ENCODE measurements at regions not wholly inside any gene's neighbourhood (a gene's known extent, or its start where the extent isn't known, plus 50 kb on each side); places are given as distances from the start of the nearest gene placed in this dataset.

DNA sequence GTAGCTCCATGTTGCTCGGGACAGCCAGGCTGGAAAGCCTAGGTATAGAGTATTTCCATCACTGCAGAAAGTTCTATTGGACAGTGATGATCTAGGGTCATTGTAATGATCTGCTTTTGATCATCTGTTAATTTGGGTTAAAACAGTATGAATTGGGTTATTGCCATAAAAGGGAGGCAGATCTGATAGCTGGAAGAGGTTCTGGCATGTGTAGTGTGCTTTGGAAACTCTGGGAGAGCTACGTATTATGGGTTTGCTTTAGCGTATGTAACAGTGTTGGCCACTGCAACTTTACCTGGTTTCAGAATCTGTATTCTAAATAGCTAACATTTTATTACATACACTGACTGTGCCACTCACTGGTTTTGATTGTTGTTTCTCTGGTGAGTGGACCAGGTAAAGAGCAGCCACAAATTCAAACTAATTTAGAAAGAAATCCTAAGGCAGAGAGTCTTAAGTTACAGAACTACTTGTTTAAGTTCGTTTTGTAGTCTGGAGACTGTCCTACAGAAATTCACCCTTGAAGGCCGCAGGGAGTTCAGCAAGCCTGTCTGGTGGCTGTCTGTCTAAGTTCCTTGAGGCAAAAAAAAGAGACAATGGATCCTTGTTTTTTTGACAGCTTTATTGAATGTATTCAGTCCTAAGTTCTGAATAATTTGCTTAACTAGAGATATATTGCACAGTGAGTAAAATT is 300.3 kb downstream of the PRL start:
- DNase-seq: no peak
- in situ Hi-C loops (cut with MboI; ENCODE audit: low pct_unique_long_range_greater_than_20kb, low sequenced_read_pairs): no loop called here

DNA sequence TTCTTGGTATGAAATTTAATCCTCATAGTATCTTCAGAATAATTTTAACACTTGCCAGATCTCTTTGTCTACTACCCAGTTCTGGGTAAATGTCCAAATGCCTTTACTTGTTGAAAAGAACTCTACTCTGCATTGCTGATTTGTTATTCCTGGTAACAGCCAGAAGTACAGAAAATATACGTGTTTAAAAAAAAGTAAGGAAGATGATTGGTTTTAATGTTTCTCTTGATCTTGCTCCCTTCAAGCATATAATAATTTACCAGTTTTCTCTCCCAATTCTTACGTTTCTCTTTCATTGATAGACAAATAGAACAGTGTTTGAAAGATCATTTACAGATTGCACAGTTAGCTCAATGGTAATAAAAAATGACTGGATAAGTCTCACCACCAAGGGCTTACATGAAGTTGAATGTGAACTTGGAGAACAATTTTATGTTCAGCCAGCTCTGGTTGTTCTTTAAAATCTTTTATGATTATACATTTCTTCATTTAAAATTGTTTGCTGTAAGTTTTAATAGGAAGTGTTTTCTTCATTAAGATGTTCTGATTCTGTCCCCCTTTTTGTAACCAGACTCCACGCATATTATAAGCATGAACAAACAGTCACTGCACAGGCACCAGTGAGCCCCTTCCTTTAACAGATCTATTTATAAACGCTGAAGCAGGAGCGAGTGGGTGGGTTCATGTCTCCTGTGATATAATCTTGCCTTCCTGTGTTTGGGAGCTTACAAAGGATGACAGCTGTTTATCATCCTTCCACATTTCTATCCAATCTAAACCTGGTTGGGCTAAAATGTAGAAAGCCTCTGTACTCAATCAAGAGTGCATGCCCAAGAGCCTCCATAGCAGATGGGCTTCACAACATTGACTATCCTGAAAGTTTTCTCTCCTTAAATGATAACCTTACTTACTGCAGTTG is 299.5 kb downstream of the PRL start:
- in situ Hi-C loops (cut with MboI; ENCODE audit: low pct_unique_long_range_greater_than_20kb, low sequenced_read_pairs): no loop called here
- peak; percentile 15 for DNase-seq

DNA sequence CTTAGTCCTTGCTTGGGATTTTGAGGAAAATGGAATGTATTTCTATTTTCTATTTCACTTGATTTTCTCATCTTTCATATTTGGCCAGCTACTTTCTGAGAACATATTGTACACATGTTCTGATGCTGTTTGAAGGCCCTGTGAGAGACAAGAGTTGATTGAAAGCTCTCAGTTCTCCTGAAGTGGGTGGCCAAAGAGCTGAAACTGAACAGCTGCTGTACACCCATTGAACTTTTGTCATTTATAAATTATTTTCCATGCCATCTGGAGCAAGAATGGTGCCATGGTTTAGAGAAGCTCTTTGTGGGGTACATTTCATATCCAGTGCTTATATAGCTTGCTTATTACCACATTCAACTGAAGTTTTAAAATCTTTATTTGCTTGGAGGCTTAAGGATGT is 298.3 kb downstream of the PRL start:
- in situ Hi-C loops (cut with MboI; ENCODE audit: low pct_unique_long_range_greater_than_20kb, low sequenced_read_pairs): no loop called here
- DNase-seq: no peak

DNA sequence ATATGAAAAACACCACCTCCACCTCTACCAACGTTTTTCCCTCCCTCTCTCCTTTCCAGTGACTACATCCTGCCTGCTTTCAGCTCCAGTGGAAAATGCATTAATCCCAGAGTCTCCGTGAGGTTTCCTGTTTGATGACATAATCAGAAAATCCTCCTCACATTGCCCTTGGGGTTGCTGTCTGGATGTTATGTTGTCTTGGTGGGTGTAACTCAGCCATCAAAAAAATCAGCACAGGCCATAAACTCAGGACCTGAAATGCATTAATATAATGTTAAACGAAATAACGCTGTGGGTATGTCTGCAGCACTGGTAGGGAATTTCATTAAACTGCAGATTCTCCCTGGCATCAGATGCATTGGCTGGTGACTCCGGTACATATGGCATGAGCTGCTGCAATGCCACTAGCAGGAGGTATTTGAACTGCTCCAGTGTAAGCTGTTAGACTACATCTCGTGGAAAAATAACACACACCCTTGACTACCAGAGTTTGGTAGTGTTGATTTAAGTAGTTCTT is 297.8 kb downstream of the PRL start:
- in situ Hi-C loops (cut with MboI; ENCODE audit: low pct_unique_long_range_greater_than_20kb, low sequenced_read_pairs): no loop called here
- no peak for DNase-seq

DNA sequence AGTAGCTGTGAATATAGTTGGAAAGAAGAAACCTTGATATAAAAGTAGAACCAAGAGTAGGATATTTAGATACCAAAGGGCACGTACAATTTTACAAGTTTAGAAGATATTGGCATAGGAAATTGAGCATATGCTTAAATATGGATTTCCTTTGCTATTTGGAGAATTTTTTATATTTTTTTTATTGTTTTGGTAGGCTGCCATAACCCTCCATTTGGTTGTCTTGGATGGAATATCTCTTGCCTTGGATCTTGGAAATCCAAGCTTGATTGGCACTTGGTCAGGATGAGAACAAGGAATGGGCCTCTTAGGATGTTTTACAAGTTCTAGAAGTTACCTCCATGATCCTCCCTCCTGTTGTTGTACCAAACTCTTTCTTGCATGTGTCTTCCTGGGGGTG is 297.1 kb downstream of the PRL start:
- in situ Hi-C loops (cut with MboI; ENCODE audit: low pct_unique_long_range_greater_than_20kb, low sequenced_read_pairs): no loop called here
- no peak for DNase-seq

DNA sequence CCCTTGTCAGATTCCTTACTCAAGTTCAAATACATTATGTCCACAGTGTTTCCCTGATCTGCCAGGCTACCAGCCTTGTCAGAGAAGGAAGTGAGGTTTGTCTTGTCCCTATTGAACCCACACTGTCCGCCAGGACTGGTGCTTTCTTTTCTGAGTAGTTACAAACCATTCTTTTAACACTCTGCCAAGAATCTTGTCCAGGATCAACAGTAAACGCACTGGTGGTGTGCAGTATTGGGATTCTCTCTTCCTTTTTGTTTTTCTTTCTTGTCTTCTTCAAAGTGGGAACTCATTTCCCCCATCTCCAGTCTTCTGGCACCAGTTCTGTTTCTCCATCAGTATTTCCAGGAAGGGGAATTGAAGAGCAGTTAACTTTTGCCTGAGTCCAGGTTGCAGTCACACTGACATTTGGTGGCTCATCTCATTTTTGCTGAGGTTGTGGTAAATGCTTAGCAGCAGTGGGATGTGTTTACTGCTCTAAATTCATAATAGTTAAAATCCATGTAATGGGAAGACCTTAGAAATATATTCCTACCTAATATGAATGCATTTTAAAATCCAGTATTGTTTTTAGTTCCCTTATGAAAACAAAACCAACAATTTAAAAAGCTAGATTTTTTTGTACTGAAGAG is 295.3 kb downstream of the PRL start:
- no peak for DNase-seq
- in situ Hi-C loops (cut with MboI; ENCODE audit: low pct_unique_long_range_greater_than_20kb, low sequenced_read_pairs): no loop called here

DNA sequence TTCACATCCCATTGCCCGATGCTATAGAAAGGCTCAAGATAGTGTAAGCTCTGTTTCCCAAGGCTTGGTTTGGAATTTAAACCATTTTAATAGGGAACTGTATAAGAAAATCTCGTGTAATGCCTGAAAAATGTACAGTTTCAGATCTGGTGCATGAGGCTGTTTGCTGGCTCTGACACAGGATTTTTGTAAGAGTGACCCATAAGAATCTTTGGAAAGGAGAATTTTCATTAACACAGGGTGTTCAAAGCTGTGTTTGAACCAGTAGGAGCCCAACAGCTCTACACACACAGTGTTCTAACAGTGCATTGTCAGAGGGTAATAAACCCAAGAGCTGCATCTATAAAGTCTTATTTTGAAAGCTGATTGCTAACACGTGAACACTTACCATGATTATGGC is 293.5 kb downstream of the PRL start:
- in situ Hi-C loops (cut with MboI; ENCODE audit: low pct_unique_long_range_greater_than_20kb, low sequenced_read_pairs): no loop called here

DNA sequence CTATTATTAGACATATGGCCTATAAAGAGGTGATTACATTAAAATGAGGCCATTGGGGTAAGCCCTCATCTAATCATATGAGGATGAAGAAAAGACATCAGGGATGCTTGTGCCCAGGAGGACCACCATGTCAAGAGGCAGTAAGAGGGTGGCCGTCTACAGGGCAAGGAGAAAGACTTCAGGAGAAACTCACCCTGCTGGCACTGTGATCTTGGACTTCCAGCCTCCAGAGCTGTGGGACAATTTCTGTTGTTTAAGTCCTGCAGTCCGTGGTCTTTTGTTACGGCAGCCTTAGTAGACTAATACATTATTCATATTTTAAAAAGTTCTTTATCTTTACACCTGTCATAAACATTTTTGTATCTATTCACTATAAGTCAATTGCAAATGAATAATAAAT is 290.0 kb downstream of the PRL start:
- in situ Hi-C loops (cut with MboI; ENCODE audit: low pct_unique_long_range_greater_than_20kb, low sequenced_read_pairs): no loop called here
- DNase-seq: no peak

More for the DNA sequence above, 293.5 kb downstream of the PRL start:
- DNase-seq: no peak

DNA sequence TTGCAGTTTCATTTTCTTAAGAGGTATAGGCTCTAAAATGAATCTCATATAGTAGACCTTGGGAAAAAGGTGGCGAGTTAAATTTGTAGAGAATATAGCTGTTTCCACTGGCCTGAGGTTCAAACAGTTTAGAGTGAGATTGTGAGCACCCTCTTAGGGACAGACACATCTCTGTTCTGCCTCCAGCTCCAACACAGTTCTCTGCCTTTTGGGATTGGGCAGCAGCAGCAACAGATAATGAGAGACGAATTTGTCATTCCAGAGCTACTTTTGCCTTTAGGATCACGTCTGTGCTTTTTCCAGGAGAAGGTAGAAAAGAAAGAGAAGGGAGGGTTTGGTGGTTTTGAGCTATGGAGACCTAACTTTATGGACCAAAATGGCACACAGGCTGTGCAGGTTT is 289.4 kb downstream of the PRL start:
- in situ Hi-C loops (cut with MboI; ENCODE audit: low pct_unique_long_range_greater_than_20kb, low sequenced_read_pairs): no loop called here
- no peak for DNase-seq

DNA sequence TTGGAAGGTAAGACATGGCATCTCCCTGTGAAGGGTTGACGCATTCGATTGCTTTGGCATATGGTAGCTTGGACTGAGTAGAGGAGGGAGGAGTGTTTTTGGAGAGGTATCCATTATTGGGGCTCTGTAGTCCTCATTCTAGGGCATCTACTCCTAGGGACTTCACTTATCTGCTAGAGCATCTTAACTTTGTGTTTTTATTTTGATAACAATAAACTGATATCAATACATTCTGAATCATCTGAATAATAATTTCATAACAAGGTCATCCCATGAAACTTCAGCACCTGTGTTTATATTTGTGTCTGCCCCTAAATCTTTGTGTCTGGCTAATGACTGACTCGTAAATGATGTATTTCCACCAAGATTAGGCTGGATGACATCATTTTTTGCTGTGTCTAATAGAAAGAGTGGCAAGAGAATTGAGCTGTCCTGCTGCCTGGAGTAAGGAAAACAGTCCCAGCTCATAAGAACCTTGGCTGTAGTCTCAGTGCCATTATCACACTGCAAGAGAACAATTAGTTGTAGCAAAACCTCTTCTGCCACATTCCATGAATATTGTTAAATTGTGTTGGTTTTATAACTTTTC is 288.5 kb downstream of the PRL start:
- no peak for DNase-seq
- in situ Hi-C loops (cut with MboI; ENCODE audit: low pct_unique_long_range_greater_than_20kb, low sequenced_read_pairs): no loop called here

DNA sequence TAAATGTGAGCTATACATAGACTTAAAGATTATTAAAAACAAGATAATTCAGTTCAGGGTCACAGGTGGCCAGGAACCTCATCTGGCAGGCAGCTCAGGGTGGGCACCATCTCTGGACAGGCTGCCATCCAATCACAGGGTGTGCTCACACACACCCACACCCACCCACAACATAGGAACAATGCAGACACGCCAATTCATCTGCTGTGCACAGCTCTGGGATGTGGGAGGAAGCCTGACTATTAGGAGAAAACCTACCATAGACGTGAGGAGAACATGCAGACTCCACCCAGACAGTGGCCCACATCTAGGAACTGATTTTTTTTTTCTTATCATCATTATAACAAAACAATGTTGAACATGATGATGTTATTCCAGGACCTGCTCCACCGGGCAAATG is 286.7 kb downstream of the PRL start:
- in situ Hi-C loops (cut with MboI; ENCODE audit: low pct_unique_long_range_greater_than_20kb, low sequenced_read_pairs): no loop called here
- DNase-seq: no peak

DNA sequence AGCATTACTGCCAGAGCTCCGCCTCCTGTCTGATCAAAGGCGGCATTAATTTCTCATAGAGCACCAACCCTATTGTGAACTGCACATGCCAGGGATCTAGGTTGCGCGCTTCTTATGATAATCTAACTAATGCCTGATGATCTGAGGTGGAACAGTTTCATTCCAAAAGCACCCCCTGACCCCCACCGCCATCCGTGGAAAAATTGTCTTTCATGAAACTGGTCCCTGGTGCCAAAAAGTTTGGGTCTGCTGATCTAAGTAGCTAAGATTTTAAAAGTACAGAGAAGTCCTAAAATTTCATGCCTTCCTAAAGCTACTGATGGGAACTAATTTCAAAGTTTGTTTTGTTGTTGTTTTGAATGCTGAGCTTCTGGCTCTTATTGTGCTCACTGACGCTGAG is 281.6 kb downstream of the PRL start:
- no peak for DNase-seq
- in situ Hi-C loops (cut with MboI; ENCODE audit: low pct_unique_long_range_greater_than_20kb, low sequenced_read_pairs): no loop called here

DNA sequence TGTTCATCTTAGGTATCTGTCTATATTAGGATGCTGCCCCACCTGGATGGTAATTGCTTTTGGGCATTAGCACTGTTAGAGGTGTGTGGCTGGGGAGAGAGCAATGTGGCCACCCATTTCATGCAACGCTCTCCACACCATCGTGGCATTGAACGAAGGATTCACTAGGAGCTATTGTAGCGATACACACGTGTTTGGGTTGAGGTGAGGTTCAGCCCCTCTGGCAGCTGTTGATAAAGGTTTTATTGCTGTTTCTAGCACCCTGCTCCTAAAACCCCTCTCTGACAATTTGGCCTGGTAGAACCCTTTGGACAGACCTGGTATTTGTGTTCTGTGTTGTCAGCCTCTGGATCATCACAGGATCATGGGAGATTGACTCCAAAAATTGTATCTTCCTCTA is 280.9 kb downstream of the PRL start:
- no peak for DNase-seq
- in situ Hi-C loops (cut with MboI; ENCODE audit: low pct_unique_long_range_greater_than_20kb, low sequenced_read_pairs): no loop called here

DNA sequence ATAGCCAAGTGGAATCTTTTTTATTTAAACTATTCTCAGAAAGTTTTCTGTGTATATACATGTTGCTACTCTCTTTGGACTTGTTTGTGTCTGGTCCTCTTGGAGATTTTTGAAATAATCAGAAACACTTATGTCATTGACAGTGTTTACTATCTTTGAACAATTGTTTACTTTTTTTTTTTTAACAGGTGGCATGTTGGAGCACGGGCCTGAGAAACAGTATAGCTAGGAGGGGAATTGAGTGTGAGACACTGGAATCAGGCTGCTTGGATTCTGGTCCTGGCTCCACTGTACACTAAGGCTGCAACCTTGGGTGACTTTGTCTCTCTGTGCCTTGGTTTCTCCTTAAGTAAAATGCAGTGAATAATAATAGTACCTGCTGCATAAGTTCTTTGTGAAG is 279.6 kb downstream of the PRL start:
- no peak for DNase-seq
- in situ Hi-C loops (cut with MboI; ENCODE audit: low pct_unique_long_range_greater_than_20kb, low sequenced_read_pairs): no loop called here

DNA sequence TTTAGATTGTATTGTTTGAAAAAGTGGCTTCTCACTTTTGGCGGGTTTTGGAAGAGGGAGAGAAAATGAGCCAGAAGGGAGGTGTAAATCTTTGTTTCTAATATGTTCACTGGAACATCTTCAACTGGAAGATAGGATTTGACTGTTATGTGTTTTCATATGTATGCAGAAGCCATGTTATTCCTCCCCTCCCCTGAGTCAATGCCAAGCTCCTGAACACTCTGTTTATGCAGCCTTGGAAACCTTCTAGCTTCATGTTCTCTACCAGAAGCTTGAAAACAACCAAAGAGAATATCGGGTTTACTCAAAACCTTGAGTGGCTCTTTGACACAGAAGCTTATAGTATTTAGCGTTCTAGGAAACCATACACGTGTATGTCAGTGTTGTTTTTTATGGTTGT is 279.1 kb downstream of the PRL start:
- in situ Hi-C loops (cut with MboI; ENCODE audit: low pct_unique_long_range_greater_than_20kb, low sequenced_read_pairs): no loop called here
- DNase-seq: no peak

DNA sequence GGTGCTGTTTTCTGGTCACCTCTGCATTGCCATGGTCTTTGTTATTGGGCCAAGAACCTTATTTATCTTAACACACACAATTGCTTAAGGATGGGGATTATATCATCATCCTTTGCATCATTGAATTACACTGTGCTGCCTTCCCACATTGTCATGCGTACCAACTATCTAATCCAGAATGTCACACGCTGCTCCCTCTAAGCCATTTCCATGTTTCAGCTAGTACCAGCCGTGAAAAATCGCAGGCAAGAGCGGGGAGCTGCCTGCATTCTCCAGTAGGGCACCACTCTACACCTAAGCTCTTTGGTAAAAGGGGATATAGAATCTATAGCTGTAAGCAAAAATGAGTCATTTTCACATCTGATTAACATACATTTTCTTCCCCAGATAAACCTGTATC is 277.0 kb downstream of the PRL start:
- in situ Hi-C loops (cut with MboI; ENCODE audit: low pct_unique_long_range_greater_than_20kb, low sequenced_read_pairs): no loop called here
- no peak for DNase-seq

DNA sequence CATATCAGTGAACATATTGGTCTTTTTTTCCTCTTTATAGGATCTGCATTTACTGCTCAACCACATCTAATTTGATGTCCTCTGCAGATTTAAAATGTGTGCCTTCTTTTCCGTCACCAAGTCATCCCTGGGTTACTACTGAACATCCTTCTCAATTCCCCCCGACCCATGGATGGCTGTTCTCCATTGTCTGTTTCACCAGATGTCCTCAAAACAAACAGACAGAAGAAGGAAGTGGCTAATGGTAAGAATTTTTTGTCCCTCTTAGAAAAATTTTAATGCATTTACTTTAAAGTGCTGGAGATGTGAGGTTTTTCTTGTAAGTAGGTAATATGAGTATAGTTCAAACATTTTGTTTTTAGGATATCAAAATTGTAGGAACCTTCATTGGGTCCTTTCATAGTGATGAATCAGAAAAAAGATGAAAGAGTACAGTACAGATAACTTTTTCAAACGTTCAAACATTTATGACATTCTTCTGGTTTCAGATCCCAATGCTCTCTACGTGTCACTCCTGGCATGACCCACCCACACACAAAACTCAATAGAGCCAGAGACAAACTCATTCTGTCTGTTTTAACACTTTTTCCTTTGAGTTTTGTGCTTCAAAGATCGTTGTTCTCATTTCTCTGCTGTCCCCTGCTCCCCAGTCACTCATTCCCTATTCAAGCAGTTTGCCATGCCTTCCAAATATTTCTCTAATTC is 276.4 kb downstream of the PRL start:
- in situ Hi-C loops (cut with MboI; ENCODE audit: low pct_unique_long_range_greater_than_20kb, low sequenced_read_pairs): no loop called here
- no peak for DNase-seq

DNA sequence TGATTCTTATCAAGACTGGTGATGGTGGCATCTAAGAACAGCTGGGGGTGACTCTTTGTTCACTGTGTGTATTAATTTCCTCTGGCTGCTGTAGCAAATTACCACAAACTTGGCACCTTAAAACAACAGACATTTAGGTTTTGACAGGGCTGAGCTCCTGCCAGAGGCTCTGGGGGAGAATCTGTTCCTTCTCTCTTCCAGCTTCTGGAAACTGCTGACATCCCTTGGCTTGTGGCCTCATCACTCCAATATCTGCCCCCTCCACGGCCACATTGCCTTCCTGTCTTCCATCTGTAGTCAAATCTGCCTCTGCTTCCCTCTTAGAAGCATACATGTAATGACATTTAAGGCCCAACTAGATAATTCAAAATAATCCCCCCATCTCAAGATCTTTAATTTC is 274.9 kb downstream of the PRL start:
- in situ Hi-C loops (cut with MboI; ENCODE audit: low pct_unique_long_range_greater_than_20kb, low sequenced_read_pairs): no loop called here
- no peak for DNase-seq

DNA sequence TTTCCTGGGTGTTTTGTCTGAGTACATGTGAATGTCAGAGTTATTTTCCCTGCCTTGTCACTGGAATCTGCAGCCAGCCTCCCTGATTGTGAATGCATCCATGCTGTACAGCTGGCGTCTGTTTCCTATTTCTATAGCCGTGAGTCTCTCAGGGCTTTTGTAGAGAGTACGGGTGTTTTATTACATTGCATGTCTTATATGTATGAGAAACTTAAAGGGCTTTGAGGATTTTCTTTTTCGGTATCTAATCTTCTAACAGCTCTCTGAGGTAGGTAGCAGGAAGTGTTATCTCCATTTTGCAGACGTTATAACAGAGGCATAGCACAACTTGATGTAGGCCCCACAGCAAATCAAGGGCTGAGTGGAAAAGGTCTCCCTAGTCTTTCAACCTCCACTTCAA is 272.9 kb downstream of the PRL start:
- in situ Hi-C loops (cut with MboI; ENCODE audit: low pct_unique_long_range_greater_than_20kb, low sequenced_read_pairs): no loop called here
- DNase-seq: no peak

Data from KBM-7 (cell line).